Breast epithelium (tissue), 3 donors: ENCODE measurements at regions not wholly inside any gene's neighbourhood (a gene's known extent, or its start where the extent isn't known, plus 50 kb on each side); places are given as distances from the start of the nearest gene placed in this dataset.

ENCODE experiments used
- POLR2AphosphoS5 ChIP-seq, 3 donors: sonication (generic); formaldehyde crosslinking; IDR thresholded peaks; one replicate each; pipeline ENCODE4 v1.6.1; 2017; ENCODE audit warnings: antibody characterized with exemption in 3 of 3
- TF ChIP-seq, protein P1 (sequence below), 3 donors: fragments of 450-650 bp; IDR thresholded peaks; one replicate each; pipeline ENCODE4 v1.5.1; 2016 to 2017; ENCODE audit warnings: antibody characterized with exemption in 3 of 3, mild to moderate bottlenecking in 3 of 3, moderate library complexity in 3 of 3

DNA sequence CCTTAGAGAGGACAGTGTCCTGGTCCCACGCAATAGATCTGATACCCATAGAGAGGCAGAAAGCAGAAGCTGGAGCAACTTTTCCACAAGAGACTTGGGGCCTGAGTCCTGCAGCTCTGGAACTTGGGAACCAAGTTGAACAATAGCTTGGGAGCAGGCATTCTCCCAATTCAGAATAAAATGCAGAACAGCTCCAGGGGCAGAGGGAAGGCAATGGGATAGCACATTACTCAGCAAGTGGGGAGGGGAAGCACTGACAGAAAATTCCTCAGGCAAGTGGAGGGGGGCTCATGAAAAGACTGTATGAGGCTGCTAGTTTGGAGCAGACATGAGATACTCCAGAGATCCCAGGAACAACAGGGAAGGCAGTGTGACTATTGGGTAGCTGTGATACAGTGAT is 513.6 kb downstream of the HINT1 start:
- TF ChIP-seq, protein P1, sequence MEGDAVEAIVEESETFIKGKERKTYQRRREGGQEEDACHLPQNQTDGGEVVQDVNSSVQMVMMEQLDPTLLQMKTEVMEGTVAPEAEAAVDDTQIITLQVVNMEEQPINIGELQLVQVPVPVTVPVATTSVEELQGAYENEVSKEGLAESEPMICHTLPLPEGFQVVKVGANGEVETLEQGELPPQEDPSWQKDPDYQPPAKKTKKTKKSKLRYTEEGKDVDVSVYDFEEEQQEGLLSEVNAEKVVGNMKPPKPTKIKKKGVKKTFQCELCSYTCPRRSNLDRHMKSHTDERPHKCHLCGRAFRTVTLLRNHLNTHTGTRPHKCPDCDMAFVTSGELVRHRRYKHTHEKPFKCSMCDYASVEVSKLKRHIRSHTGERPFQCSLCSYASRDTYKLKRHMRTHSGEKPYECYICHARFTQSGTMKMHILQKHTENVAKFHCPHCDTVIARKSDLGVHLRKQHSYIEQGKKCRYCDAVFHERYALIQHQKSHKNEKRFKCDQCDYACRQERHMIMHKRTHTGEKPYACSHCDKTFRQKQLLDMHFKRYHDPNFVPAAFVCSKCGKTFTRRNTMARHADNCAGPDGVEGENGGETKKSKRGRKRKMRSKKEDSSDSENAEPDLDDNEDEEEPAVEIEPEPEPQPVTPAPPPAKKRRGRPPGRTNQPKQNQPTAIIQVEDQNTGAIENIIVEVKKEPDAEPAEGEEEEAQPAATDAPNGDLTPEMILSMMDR (IDR thresholded peaks at IDR 0.05): no peak
- no peak for TF ChIP-seq POLR2AphosphoS5 (IDR thresholded peaks at IDR 0.05)
